ENCODE measurements at regions not wholly inside any gene's neighbourhood (a gene's known extent, or its start where the extent isn't known, plus 50 kb on each side); places are given as distances from the start of the nearest gene placed in this dataset.
A peak's percentile ranks its signal among the peaks of the same experiment; 100 is the strongest.

GRCh38 chr11:116261606-116262005 lies 511.2 kb downstream of the BUD13 start:
- H3K36me3 ChIP-seq (ENCODE audit: control insufficient read depth, insufficient read depth, low read length), result no peaks in the 10 kb centered on the region
- no peak for DNase-seq (ENCODE audit: low read depth in 4 of 6, low spot score in 6 of 6)
- H3K27me3 ChIP-seq (ENCODE audit: control insufficient read depth, insufficient read depth, low read length), result no peaks in the 10 kb centered on the region
- 89% methylated on average over 5 of the region's 8 CpGs for WGBS (ENCODE audit: insufficient coverage)
- no peak overlapping the region for H3K27ac ChIP-seq (ENCODE audit: low read depth, low read length)
- H3K4me3 ChIP-seq (ENCODE audit: low read depth, low read length), result no peak overlapping the region
- H3K4me1 ChIP-seq (ENCODE audit: control insufficient read depth, insufficient read depth, low read length), result peaks cover 25% of the 10 kb centered on the region
- H3K9me3 ChIP-seq (ENCODE audit: control insufficient read depth, insufficient read depth, low read length), result no peaks in the 10 kb centered on the region

- DNase-seq (ENCODE audit: low read depth in 4 of 6, low spot score in 6 of 6), result no peak
- WGBS (ENCODE audit: insufficient coverage), result no CpG with 5 or more reads among the region's 3 CpGs
- Histone ChIP-seq H3K36me3 (ENCODE audit: control insufficient read depth, insufficient read depth, low read length) (no peaks in the 10 kb centered on the region), H3K4me1 (ENCODE audit: control insufficient read depth, insufficient read depth, low read length) (peaks cover 10% of the 10 kb centered on the region), H3K27ac (ENCODE audit: low read depth, low read length) (no peak overlapping the region), H3K27me3 (ENCODE audit: control insufficient read depth, insufficient read depth, low read length) (no peaks in the 10 kb centered on the region), H3K4me3 (ENCODE audit: low read depth, low read length) (no peak overlapping the region), H3K9me3 (ENCODE audit: control insufficient read depth, insufficient read depth, low read length) (no peaks in the 10 kb centered on the region)
These were observed 514.0 kb downstream of the BUD13 start for GRCh38 chr11:116258821-116259220.

- Histone ChIP-seq H3K9me3 (ENCODE audit: control insufficient read depth, insufficient read depth, low read length) (no peaks in the 10 kb centered on the region), H3K36me3 (ENCODE audit: control insufficient read depth, insufficient read depth, low read length) (no peaks in the 10 kb centered on the region), H3K27ac (ENCODE audit: low read depth, low read length) (no peak overlapping the region), H3K4me3 (ENCODE audit: low read depth, low read length) (no peak overlapping the region), H3K27me3 (ENCODE audit: control insufficient read depth, insufficient read depth, low read length) (no peaks in the 10 kb centered on the region), H3K4me1 (ENCODE audit: control insufficient read depth, insufficient read depth, low read length) (peaks cover under 1% of the 10 kb centered on the region)
- WGBS (ENCODE audit: insufficient coverage), result 90% methylated on average over 1 of the region's 4 CpGs
- DNase-seq (ENCODE audit: low read depth in 4 of 6, low spot score in 6 of 6), result peak in 1 of 6 donors; percentile 45
These were observed 514.9 kb downstream of the BUD13 start for GRCh38 chr11:116257883-116258282.

- Histone ChIP-seq H3K27me3 (ENCODE audit: control insufficient read depth, insufficient read depth, low read length) (no peaks in the 10 kb centered on the region), H3K9me3 (ENCODE audit: control insufficient read depth, insufficient read depth, low read length) (no peaks in the 10 kb centered on the region), H3K27ac (ENCODE audit: low read depth, low read length) (no peak overlapping the region), H3K4me1 (ENCODE audit: control insufficient read depth, insufficient read depth, low read length) (no peaks in the 10 kb centered on the region), H3K4me3 (ENCODE audit: low read depth, low read length) (no peak overlapping the region), H3K36me3 (ENCODE audit: control insufficient read depth, insufficient read depth, low read length) (no peaks in the 10 kb centered on the region)
- WGBS (ENCODE audit: insufficient coverage), result no CpG with 5 or more reads among the region's 1 CpG
- DNase-seq (ENCODE audit: low read depth in 4 of 6, low spot score in 6 of 6), result peak in 1 of 6 donors; percentile 75
These were observed 515.7 kb downstream of the BUD13 start for GRCh38 chr11:116257092-116257491.

- Histone ChIP-seq H3K4me3 (ENCODE audit: low read depth, low read length) (no peak overlapping the region), H3K4me1 (ENCODE audit: control insufficient read depth, insufficient read depth, low read length) (no peaks in the 10 kb centered on the region), H3K36me3 (ENCODE audit: control insufficient read depth, insufficient read depth, low read length) (no peaks in the 10 kb centered on the region), H3K27me3 (ENCODE audit: control insufficient read depth, insufficient read depth, low read length) (no peaks in the 10 kb centered on the region), H3K9me3 (ENCODE audit: control insufficient read depth, insufficient read depth, low read length) (no peaks in the 10 kb centered on the region), H3K27ac (ENCODE audit: low read depth, low read length) (no peak overlapping the region)
- peak in 1 of 6 donors; percentile 66 for DNase-seq (ENCODE audit: low read depth in 4 of 6, low spot score in 6 of 6)
- WGBS (ENCODE audit: insufficient coverage), result 27% methylated on average over 6 of the region's 8 CpGs
These were observed 516.6 kb downstream of the BUD13 start for GRCh38 chr11:116256215-116256614.

GRCh38 chr11:116255321-116255953 lies 517.4 kb downstream of the BUD13 start:
- no peak overlapping the region for H3K27ac ChIP-seq (ENCODE audit: low read depth, low read length)
- no peaks in the 10 kb centered on the region for H3K36me3 ChIP-seq (ENCODE audit: control insufficient read depth, insufficient read depth, low read length)
- DNase-seq (ENCODE audit: low read depth in 4 of 6, low spot score in 6 of 6), result no peak
- peaks cover under 1% of the 10 kb centered on the region for H3K4me1 ChIP-seq (ENCODE audit: control insufficient read depth, insufficient read depth, low read length)
- H3K4me3 ChIP-seq (ENCODE audit: low read depth, low read length), result no peak overlapping the region
- no peaks in the 10 kb centered on the region for H3K9me3 ChIP-seq (ENCODE audit: control insufficient read depth, insufficient read depth, low read length)
- 36% methylated on average over 1 of the region's 7 CpGs for WGBS (ENCODE audit: insufficient coverage)
- H3K27me3 ChIP-seq (ENCODE audit: control insufficient read depth, insufficient read depth, low read length), result no peaks in the 10 kb centered on the region

- Histone ChIP-seq H3K27me3 (ENCODE audit: control insufficient read depth, insufficient read depth, low read length) (no peaks in the 10 kb centered on the region), H3K27ac (ENCODE audit: low read depth, low read length) (no peak overlapping the region), H3K9me3 (ENCODE audit: control insufficient read depth, insufficient read depth, low read length) (no peaks in the 10 kb centered on the region), H3K4me3 (ENCODE audit: low read depth, low read length) (no peak overlapping the region), H3K36me3 (ENCODE audit: control insufficient read depth, insufficient read depth, low read length) (no peaks in the 10 kb centered on the region), H3K4me1 (ENCODE audit: control insufficient read depth, insufficient read depth, low read length) (peaks cover 7% of the 10 kb centered on the region)
- 49% methylated on average over 7 of the region's 7 CpGs for WGBS (ENCODE audit: insufficient coverage)
- peak in 2 of 6 donors; percentile 36 to 52 for DNase-seq (ENCODE audit: low read depth in 4 of 6, low spot score in 6 of 6)
These were observed 522.6 kb downstream of the BUD13 start for GRCh38 chr11:116250155-116250554.

- H3K9me3 ChIP-seq (ENCODE audit: control insufficient read depth, insufficient read depth, low read length), result no peaks in the 10 kb centered on the region
- H3K4me1 ChIP-seq (ENCODE audit: control insufficient read depth, insufficient read depth, low read length), result peaks cover 7% of the 10 kb centered on the region
- no peak overlapping the region for H3K4me3 ChIP-seq (ENCODE audit: low read depth, low read length)
- DNase-seq (ENCODE audit: low read depth in 4 of 6, low spot score in 6 of 6), result no peak
- H3K36me3 ChIP-seq (ENCODE audit: control insufficient read depth, insufficient read depth, low read length), result no peaks in the 10 kb centered on the region
- H3K27ac ChIP-seq (ENCODE audit: low read depth, low read length), result no peak overlapping the region
- WGBS (ENCODE audit: insufficient coverage), result 100% methylated on average over 1 of the region's 2 CpGs
- H3K27me3 ChIP-seq (ENCODE audit: control insufficient read depth, insufficient read depth, low read length), result no peaks in the 10 kb centered on the region
These were observed 523.2 kb downstream of the BUD13 start for GRCh38 chr11:116249561-116249960.

- H3K36me3 ChIP-seq (ENCODE audit: control insufficient read depth, insufficient read depth, low read length), result no peaks in the 10 kb centered on the region
- peaks cover 4% of the 10 kb centered on the region for H3K4me1 ChIP-seq (ENCODE audit: control insufficient read depth, insufficient read depth, low read length)
- no peaks in the 10 kb centered on the region for H3K27me3 ChIP-seq (ENCODE audit: control insufficient read depth, insufficient read depth, low read length)
- H3K9me3 ChIP-seq (ENCODE audit: control insufficient read depth, insufficient read depth, low read length), result no peaks in the 10 kb centered on the region
- H3K4me3 ChIP-seq (ENCODE audit: low read depth, low read length), result no peak overlapping the region
- peak in 1 of 6 donors; percentile 41 for DNase-seq (ENCODE audit: low read depth in 4 of 6, low spot score in 6 of 6)
- no peak overlapping the region for H3K27ac ChIP-seq (ENCODE audit: low read depth, low read length)
- 87% methylated on average over 3 of the region's 4 CpGs for WGBS (ENCODE audit: insufficient coverage)
These were observed 527.9 kb downstream of the BUD13 start for GRCh38 chr11:116244889-116245288.

- Histone ChIP-seq H3K4me1 (ENCODE audit: control insufficient read depth, insufficient read depth, low read length) (peaks cover 3% of the 10 kb centered on the region), H3K9me3 (ENCODE audit: control insufficient read depth, insufficient read depth, low read length) (no peaks in the 10 kb centered on the region), H3K36me3 (ENCODE audit: control insufficient read depth, insufficient read depth, low read length) (no peaks in the 10 kb centered on the region), H3K27me3 (ENCODE audit: control insufficient read depth, insufficient read depth, low read length) (no peaks in the 10 kb centered on the region), H3K4me3 (ENCODE audit: low read depth, low read length) (no peak overlapping the region), H3K27ac (ENCODE audit: low read depth, low read length) (no peak overlapping the region)
- DNase-seq (ENCODE audit: low read depth in 4 of 6, low spot score in 6 of 6), result peak in 1 of 6 donors; percentile 80
- 12% methylated on average over 2 of the region's 8 CpGs for WGBS (ENCODE audit: insufficient coverage)
These were observed 528.3 kb downstream of the BUD13 start for GRCh38 chr11:116244439-116244838.
